ENCODE measurements at regions not wholly inside any gene's neighbourhood (a gene's known extent, or its start where the extent isn't known, plus 50 kb on each side); places are given as distances from the start of the nearest gene placed in this dataset.

DNA sequence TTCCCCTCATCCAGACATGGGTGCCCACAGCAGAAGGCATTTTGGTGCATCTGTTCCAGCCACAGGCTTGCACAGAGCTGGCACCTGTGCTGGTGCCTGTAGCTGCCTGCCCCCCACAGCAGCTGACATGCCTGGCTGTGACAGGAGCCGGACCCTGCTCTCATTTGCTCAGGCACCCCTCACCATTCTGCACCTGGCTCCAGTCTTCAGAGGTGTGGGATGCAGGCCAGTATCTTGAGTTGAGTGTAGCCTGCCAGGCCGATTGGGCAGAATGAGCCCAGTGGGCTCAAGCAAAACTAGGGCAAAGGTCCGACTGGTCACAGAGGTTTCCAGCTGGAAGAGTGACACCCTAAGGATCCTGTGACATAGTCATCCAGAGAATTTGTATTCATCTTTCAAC is 887.7 kb downstream of the CDH11 start:
- no peaks in the 10 kb centered on the region for H3K36me3 ChIP-seq (ENCODE audit: insufficient read depth, low read length)
- no peak overlapping the region for H3K4me3 ChIP-seq (ENCODE audit: low read depth, low read length)
- no peak overlapping the region for H2AFZ ChIP-seq (ENCODE audit: low read length, unreplicated experiment)
- no peaks in the 10 kb centered on the region for H3K4me1 ChIP-seq (ENCODE audit: control insufficient read depth, insufficient read depth, low read length, unreplicated experiment)
- no peak overlapping the region for H3K27ac ChIP-seq (ENCODE audit: low read depth, low read length)
- H3K79me2 ChIP-seq (ENCODE audit: control insufficient read depth, insufficient read depth, low read length, unreplicated experiment), result no peaks in the 10 kb centered on the region
- no peaks in the 10 kb centered on the region; the same call in 1 of the 2 replicates for H3K27me3 ChIP-seq (ENCODE audit: insufficient read depth, low read length)

DNA sequence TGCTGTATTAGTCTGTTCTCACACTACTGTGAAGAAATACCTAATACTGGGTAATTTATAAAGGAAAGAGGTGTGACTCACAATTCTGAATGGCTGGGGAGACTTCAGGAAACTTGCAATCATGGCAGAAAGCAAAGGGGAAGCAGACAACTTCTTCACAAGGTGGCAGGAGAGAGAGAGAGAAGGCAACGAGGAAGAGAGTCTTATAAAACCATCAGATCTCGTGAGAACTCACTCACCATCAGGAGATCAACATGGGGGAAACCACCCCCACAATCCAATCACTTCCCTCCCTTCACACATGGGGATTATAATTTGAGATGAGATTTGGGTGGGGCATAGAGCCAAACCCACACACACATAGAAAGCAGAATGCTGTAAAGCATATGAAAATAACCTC is 896.2 kb downstream of the CDH11 start:
- no peaks in the 10 kb centered on the region for H3K36me3 ChIP-seq (ENCODE audit: insufficient read depth, low read length)
- no peak overlapping the region for H2AFZ ChIP-seq (ENCODE audit: low read length, unreplicated experiment)
- no peak overlapping the region for H3K27ac ChIP-seq (ENCODE audit: low read depth, low read length)
- no peaks in the 10 kb centered on the region for H3K79me2 ChIP-seq (ENCODE audit: control insufficient read depth, insufficient read depth, low read length, unreplicated experiment)
- no peaks in the 10 kb centered on the region for H3K4me1 ChIP-seq (ENCODE audit: control insufficient read depth, insufficient read depth, low read length, unreplicated experiment)
- no peak overlapping the region for H3K4me3 ChIP-seq (ENCODE audit: low read depth, low read length)
- H3K27me3 ChIP-seq (ENCODE audit: insufficient read depth, low read length), result 0 out of 2 replicates have a peak, but pooled peaks cover 3% of the 10 kb centered on the region

GRCh38 chr16:64225036-64225435 is 896.8 kb downstream of the CDH11 start:
- Histone ChIP-seq H3K4me3 (ENCODE audit: low read depth, low read length) (no peak overlapping the region), H3K4me1 (ENCODE audit: control insufficient read depth, insufficient read depth, low read length, unreplicated experiment) (no peaks in the 10 kb centered on the region), H2AFZ (ENCODE audit: low read length, unreplicated experiment) (no peak overlapping the region), H3K27ac (ENCODE audit: low read depth, low read length) (no peak overlapping the region), H3K36me3 (ENCODE audit: insufficient read depth, low read length) (no peaks in the 10 kb centered on the region), H3K27me3 (ENCODE audit: insufficient read depth, low read length) (0 out of 2 replicates have a peak, but pooled peaks cover 5% of the 10 kb centered on the region), H3K79me2 (ENCODE audit: control insufficient read depth, insufficient read depth, low read length, unreplicated experiment) (no peaks in the 10 kb centered on the region)

DNA sequence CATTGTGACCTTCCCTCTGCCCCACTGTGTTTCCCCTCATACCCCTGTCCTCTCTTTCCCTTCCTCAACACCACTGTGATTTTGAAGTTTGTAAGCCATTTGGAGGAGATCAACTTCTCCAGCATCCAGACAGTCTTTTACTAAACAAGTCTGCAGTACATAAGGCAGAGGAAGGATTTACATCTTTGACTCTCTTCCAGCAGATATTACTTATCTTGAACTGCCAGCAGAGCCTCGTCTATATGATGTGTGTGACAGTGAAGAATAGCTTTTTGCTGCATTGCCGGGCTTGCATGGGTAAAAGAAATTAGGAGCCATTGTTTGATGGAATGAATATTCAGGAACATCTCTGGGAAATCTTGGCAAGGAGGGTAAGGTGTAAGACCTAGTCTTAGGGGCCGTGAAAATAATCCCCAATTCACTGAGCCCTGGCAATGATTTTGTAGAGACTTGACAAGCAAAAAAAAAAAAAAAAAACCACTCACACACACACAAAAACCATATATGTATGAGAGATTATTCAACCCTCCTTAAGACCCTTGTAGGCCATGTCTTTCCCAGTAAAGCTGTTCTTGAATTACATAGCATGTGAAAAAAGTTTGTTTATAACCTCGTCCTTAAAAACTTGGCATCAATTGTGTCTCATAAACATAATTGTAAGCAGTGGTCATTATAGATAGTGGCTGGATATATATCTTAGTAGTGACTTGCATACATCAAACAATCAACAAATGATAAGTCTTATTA is 903.9 kb downstream of the CDH11 start:
- Histone ChIP-seq H3K79me2 (ENCODE audit: control insufficient read depth, insufficient read depth, low read length, unreplicated experiment) (no peaks in the 10 kb centered on the region), H3K27me3 (ENCODE audit: insufficient read depth, low read length) (peaks cover 5% of the 10 kb centered on the region; the same call in 1 of the 2 replicates), H3K4me3 (ENCODE audit: low read depth, low read length) (no peak overlapping the region), H3K4me1 (ENCODE audit: control insufficient read depth, insufficient read depth, low read length, unreplicated experiment) (no peaks in the 10 kb centered on the region), H2AFZ (ENCODE audit: low read length, unreplicated experiment) (no peak overlapping the region), H3K36me3 (ENCODE audit: insufficient read depth, low read length) (no peaks in the 10 kb centered on the region), H3K27ac (ENCODE audit: low read depth, low read length) (no peak overlapping the region)

DNA sequence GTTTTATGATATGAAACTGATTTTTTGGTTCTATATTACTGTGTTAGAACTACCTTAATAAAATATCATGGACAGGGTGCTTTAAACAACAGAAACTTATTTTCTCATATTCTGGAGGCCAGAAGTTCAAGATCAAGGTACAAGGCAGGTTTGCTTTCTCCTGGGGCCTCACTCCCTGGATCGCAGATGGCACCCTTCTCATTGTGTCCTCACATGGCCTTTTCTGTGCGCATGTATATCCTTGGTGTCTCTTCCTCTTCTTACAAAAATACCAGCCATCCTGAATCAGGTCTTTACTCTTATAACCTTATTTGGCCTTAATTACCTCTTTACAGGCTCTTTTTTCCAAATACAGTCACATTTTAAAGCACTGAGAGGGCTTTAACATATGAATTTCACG is 906.1 kb downstream of the CDH11 start:
- Histone ChIP-seq H3K27me3 (ENCODE audit: insufficient read depth, low read length) (peaks cover 3% of the 10 kb centered on the region; the same call in 1 of the 2 replicates), H2AFZ (ENCODE audit: low read length, unreplicated experiment) (no peak overlapping the region), H3K27ac (ENCODE audit: low read depth, low read length) (no peak overlapping the region), H3K4me1 (ENCODE audit: control insufficient read depth, insufficient read depth, low read length, unreplicated experiment) (no peaks in the 10 kb centered on the region), H3K79me2 (ENCODE audit: control insufficient read depth, insufficient read depth, low read length, unreplicated experiment) (no peaks in the 10 kb centered on the region), H3K4me3 (ENCODE audit: low read depth, low read length) (no peak overlapping the region), H3K36me3 (ENCODE audit: insufficient read depth, low read length) (no peaks in the 10 kb centered on the region)

GRCh38 chr16:64211331-64211730 is 910.5 kb downstream of the CDH11 start:
- no peaks in the 10 kb centered on the region for H3K4me1 ChIP-seq (ENCODE audit: control insufficient read depth, insufficient read depth, low read length, unreplicated experiment)
- peak overlapping the region; percentile 36 for H2AFZ ChIP-seq (ENCODE audit: low read length, unreplicated experiment)

GRCh38 chr16:64206862-64207261 is 915.0 kb downstream of the CDH11 start:
- no peaks in the 10 kb centered on the region for H3K4me1 ChIP-seq (ENCODE audit: control insufficient read depth, insufficient read depth, low read length, unreplicated experiment)

More at GRCh38 chr16:64211331-64211730, 910.5 kb downstream of the CDH11 start:
- H3K36me3 ChIP-seq (ENCODE audit: insufficient read depth, low read length), result no peaks in the 10 kb centered on the region
- H3K27ac ChIP-seq (ENCODE audit: low read depth, low read length), result no peak overlapping the region
- peak overlapping the region; percentile 15; the same call in 1 of the 2 replicates for H3K4me3 ChIP-seq (ENCODE audit: low read depth, low read length)
- H3K79me2 ChIP-seq (ENCODE audit: control insufficient read depth, insufficient read depth, low read length, unreplicated experiment), result no peaks in the 10 kb centered on the region
- H3K27me3 ChIP-seq (ENCODE audit: insufficient read depth, low read length), result no peaks in the 10 kb centered on the region

GRCh38 chr16:64203126-64203525 is 918.7 kb downstream of the CDH11 start:
- Histone ChIP-seq H3K79me2 (ENCODE audit: control insufficient read depth, insufficient read depth, low read length, unreplicated experiment) (no peaks in the 10 kb centered on the region), H3K36me3 (ENCODE audit: insufficient read depth, low read length) (no peaks in the 10 kb centered on the region), H2AFZ (ENCODE audit: low read length, unreplicated experiment) (no peak overlapping the region), H3K4me1 (ENCODE audit: control insufficient read depth, insufficient read depth, low read length, unreplicated experiment) (no peaks in the 10 kb centered on the region), H3K27me3 (ENCODE audit: insufficient read depth, low read length) (no peaks in the 10 kb centered on the region), H3K4me3 (ENCODE audit: low read depth, low read length) (no peak overlapping the region), H3K27ac (ENCODE audit: low read depth, low read length) (no peak overlapping the region)

More at GRCh38 chr16:64206862-64207261, 915.0 kb downstream of the CDH11 start:
- Histone ChIP-seq H3K79me2 (ENCODE audit: control insufficient read depth, insufficient read depth, low read length, unreplicated experiment) (no peaks in the 10 kb centered on the region), H3K27ac (ENCODE audit: low read depth, low read length) (no peak overlapping the region), H2AFZ (ENCODE audit: low read length, unreplicated experiment) (no peak overlapping the region), H3K36me3 (ENCODE audit: insufficient read depth, low read length) (no peaks in the 10 kb centered on the region), H3K4me3 (ENCODE audit: low read depth, low read length) (no peak overlapping the region), H3K27me3 (ENCODE audit: insufficient read depth, low read length) (no peaks in the 10 kb centered on the region)

DNA sequence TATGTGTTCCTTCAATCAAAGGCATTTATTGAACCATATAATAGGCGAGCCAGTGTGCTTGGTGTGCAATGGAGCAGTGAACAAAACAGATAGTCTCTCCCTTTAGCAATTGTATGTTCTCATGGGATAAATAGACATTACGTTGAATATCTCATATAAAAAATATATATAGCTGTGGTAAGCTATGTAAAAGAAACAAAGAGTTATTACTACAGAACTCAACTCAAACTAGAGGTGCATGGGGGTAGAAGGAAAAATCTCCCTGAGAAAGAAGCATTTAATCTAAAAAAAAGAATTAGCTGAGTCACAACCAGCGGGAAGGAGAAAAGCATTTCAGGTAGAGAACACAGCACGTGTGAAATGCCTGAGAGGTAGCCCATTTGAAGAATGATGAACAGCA is 919.3 kb downstream of the CDH11 start:
- Histone ChIP-seq H3K4me1 (ENCODE audit: control insufficient read depth, insufficient read depth, low read length, unreplicated experiment) (no peaks in the 10 kb centered on the region), H3K27ac (ENCODE audit: low read depth, low read length) (no peak overlapping the region), H3K79me2 (ENCODE audit: control insufficient read depth, insufficient read depth, low read length, unreplicated experiment) (no peaks in the 10 kb centered on the region), H2AFZ (ENCODE audit: low read length, unreplicated experiment) (no peak overlapping the region), H3K36me3 (ENCODE audit: insufficient read depth, low read length) (no peaks in the 10 kb centered on the region), H3K27me3 (ENCODE audit: insufficient read depth, low read length) (no peaks in the 10 kb centered on the region), H3K4me3 (ENCODE audit: low read depth, low read length) (no peak overlapping the region)

- Histone ChIP-seq H3K36me3 (ENCODE audit: insufficient read depth, low read length) (no peaks in the 10 kb centered on the region), H3K27ac (ENCODE audit: low read depth, low read length) (no peak overlapping the region), H3K27me3 (ENCODE audit: insufficient read depth, low read length) (no peaks in the 10 kb centered on the region), H3K79me2 (ENCODE audit: control insufficient read depth, insufficient read depth, low read length, unreplicated experiment) (no peaks in the 10 kb centered on the region), H3K4me1 (ENCODE audit: control insufficient read depth, insufficient read depth, low read length, unreplicated experiment) (no peaks in the 10 kb centered on the region), H3K4me3 (ENCODE audit: low read depth, low read length) (no peak overlapping the region), H2AFZ (ENCODE audit: low read length, unreplicated experiment) (no peak overlapping the region)
These were observed 925.4 kb downstream of the CDH11 start for GRCh38 chr16:64196444-64196843.

- no peak overlapping the region for H2AFZ ChIP-seq (ENCODE audit: low read length, unreplicated experiment)
- no peaks in the 10 kb centered on the region for H3K36me3 ChIP-seq (ENCODE audit: insufficient read depth, low read length)
- H3K4me1 ChIP-seq (ENCODE audit: control insufficient read depth, insufficient read depth, low read length, unreplicated experiment), result peaks cover 8% of the 10 kb centered on the region
- H3K79me2 ChIP-seq (ENCODE audit: control insufficient read depth, insufficient read depth, low read length, unreplicated experiment), result no peaks in the 10 kb centered on the region
- H3K27ac ChIP-seq (ENCODE audit: low read depth, low read length), result no peak overlapping the region
- H3K27me3 ChIP-seq (ENCODE audit: insufficient read depth, low read length), result no peaks in the 10 kb centered on the region
- H3K4me3 ChIP-seq (ENCODE audit: low read depth, low read length), result no peak overlapping the region
These were observed 935.9 kb downstream of the CDH11 start for GRCh38 chr16:64185954-64186353.

All from ACC112 (cell line).